ENCODE measurements at regions not wholly inside any gene's neighbourhood (a gene's known extent, or its start where the extent isn't known, plus 50 kb on each side); places are given as distances from the start of the nearest gene placed in this dataset.

DNA sequence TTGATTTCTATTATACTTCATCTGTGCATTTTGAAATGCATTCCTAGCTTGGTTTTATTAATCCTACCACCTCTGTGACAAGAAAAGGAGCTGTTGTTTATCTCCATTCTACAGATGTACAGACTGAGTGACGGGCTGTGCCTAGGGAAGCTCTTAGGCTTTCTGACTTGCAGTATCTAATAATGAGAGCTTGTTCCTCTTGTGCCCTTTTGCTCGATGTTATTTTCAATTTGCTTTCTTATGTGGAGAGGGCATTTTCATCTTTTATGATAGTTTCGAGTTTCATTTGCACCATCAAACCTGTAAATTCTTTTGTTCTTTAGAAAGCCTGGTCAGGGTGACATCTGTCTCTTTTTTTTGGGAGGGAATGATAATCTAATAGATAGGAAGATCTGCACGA is 256.5 kb downstream of the C4orf33 start:
- peaks cover 7% of the 10 kb centered on the region for H3K27me3 Mint-ChIP-seq (ENCODE audit: low read depth)
- no peak overlapping the region for H3K27ac Mint-ChIP-seq (ENCODE audit: unreplicated experiment)
- peaks cover 24% of the 10 kb centered on the region for H3K4me1 Mint-ChIP-seq (ENCODE audit: low read depth)
- H3K9me3 Mint-ChIP-seq (ENCODE audit: low read depth) = no peaks in the 10 kb centered on the region
- H3K36me3 Mint-ChIP-seq (ENCODE audit: low read depth) = no peaks in the 10 kb centered on the region
- H3K4me3 Mint-ChIP-seq (ENCODE audit: unreplicated experiment) = no peak overlapping the region
- TF ChIP-seq, protein P1, sequence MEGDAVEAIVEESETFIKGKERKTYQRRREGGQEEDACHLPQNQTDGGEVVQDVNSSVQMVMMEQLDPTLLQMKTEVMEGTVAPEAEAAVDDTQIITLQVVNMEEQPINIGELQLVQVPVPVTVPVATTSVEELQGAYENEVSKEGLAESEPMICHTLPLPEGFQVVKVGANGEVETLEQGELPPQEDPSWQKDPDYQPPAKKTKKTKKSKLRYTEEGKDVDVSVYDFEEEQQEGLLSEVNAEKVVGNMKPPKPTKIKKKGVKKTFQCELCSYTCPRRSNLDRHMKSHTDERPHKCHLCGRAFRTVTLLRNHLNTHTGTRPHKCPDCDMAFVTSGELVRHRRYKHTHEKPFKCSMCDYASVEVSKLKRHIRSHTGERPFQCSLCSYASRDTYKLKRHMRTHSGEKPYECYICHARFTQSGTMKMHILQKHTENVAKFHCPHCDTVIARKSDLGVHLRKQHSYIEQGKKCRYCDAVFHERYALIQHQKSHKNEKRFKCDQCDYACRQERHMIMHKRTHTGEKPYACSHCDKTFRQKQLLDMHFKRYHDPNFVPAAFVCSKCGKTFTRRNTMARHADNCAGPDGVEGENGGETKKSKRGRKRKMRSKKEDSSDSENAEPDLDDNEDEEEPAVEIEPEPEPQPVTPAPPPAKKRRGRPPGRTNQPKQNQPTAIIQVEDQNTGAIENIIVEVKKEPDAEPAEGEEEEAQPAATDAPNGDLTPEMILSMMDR (IDR thresholded peaks at IDR 0.05) = no peak
- no peak for DNase-seq (ENCODE audit: low spot score)

DNA sequence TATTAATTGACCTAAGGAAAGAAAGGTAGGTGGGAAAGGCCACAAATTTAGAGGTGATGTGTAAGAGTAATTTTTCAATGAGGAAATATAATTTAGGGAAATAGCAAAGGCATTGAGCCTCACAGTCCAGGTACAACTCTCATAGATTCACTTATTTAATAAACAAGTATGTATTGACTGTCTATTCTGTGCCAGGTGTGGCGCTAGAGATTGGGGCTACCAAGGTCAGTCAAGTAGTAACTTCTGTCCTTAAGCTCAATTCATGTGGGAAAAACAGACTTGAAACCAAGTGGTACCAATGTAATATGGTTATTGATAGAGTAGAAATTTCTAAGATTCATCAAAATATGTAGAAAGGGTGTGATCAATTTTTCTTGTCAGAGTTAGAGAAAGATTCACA is 257.5 kb downstream of the C4orf33 start:
- H3K4me1 Mint-ChIP-seq (ENCODE audit: low read depth) = peaks cover 34% of the 10 kb centered on the region
- no peaks in the 10 kb centered on the region for H3K36me3 Mint-ChIP-seq (ENCODE audit: low read depth)
- H3K9me3 Mint-ChIP-seq (ENCODE audit: low read depth) = no peaks in the 10 kb centered on the region
- no peak for DNase-seq (ENCODE audit: low spot score)
- no peak overlapping the region for H3K4me3 Mint-ChIP-seq (ENCODE audit: unreplicated experiment)
- peaks cover 7% of the 10 kb centered on the region for H3K27me3 Mint-ChIP-seq (ENCODE audit: low read depth)
- TF ChIP-seq, protein P1 (IDR thresholded peaks at IDR 0.05) = no peak
- H3K27ac Mint-ChIP-seq (ENCODE audit: unreplicated experiment) = no peak overlapping the region

DNA sequence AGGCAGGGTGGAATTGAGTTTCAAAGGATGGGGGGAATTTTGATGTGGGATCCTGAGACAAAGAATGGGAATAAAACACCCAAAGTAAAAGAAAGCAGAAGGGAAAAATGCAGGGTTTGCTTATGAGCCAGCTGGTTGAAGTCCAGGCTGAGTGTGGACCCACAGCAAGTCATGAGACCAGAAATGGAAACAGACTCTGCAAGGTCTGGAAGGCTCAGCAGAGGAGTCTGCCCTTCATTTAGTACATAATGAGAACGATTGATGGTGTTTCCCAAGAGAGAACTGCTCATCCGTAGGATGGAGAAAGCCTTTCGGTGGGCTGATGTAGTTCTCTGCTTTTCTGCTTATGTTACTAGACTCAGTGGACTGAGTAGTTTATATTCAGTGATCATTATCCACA is 259.1 kb downstream of the C4orf33 start:
- Mint-ChIP-seq H3K9me3 (ENCODE audit: low read depth) (no peaks in the 10 kb centered on the region), H3K27me3 (ENCODE audit: low read depth) (peaks cover 3% of the 10 kb centered on the region), H3K4me1 (ENCODE audit: low read depth) (peaks cover 42% of the 10 kb centered on the region), H3K36me3 (ENCODE audit: low read depth) (no peaks in the 10 kb centered on the region), H3K4me3 (ENCODE audit: unreplicated experiment) (no peak overlapping the region), H3K27ac (ENCODE audit: unreplicated experiment) (peak overlapping the region; percentile 38)
- TF ChIP-seq, protein P1 (IDR thresholded peaks at IDR 0.05) = no peak
- DNase-seq (ENCODE audit: low spot score) = no peak

DNA sequence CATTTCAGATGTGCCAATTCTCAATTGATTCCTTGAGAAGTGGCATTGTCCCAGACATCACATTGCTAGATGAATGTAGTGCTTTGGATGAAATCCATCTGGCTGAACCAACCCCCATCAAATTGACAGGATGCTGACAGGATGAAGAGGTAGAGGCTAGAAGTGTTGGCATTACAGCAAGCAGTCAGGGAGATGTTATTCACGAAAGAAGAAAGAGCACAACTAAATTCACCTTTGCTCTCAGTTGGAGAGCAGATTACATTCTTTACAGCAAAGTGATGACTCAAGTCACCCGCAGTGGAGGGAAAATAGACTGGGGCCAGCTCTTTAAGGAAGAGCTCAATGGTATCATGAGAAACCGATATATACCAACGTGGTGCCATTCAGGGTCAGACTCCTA is 259.6 kb downstream of the C4orf33 start:
- peak overlapping the region; percentile 41 for H3K27ac Mint-ChIP-seq (ENCODE audit: unreplicated experiment)
- no peak for DNase-seq (ENCODE audit: low spot score)
- no peaks in the 10 kb centered on the region for H3K9me3 Mint-ChIP-seq (ENCODE audit: low read depth)
- H3K27me3 Mint-ChIP-seq (ENCODE audit: low read depth) = no peaks in the 10 kb centered on the region
- H3K4me1 Mint-ChIP-seq (ENCODE audit: low read depth) = peaks cover 42% of the 10 kb centered on the region
- H3K36me3 Mint-ChIP-seq (ENCODE audit: low read depth) = no peaks in the 10 kb centered on the region
- TF ChIP-seq, protein P1 (IDR thresholded peaks at IDR 0.05) = no peak
- H3K4me3 Mint-ChIP-seq (ENCODE audit: unreplicated experiment) = no peak overlapping the region

DNA sequence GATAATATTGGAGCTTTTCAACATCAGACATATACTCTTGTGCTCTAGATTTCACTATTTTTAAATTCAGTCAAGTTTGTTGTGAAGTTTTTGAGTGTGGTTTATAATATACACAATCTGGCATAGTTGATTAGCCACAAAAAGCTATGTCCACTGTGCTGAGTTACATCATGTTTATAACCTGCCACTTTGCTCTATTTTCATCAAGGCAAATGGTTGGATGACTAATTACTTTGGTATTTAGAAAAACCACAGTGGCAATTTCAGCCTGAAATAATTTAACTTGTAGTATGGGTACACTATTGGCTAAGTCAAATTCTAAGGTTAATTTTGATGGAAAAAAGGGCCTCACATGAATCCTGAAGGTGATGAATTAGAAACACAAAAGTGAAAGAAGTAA is 262.6 kb downstream of the C4orf33 start:
- no peak for DNase-seq (ENCODE audit: low spot score)
- TF ChIP-seq, protein P1 (IDR thresholded peaks at IDR 0.05) = no peak
- Mint-ChIP-seq H3K4me3 (ENCODE audit: unreplicated experiment) (no peak overlapping the region), H3K27me3 (ENCODE audit: low read depth) (no peaks in the 10 kb centered on the region), H3K4me1 (ENCODE audit: low read depth) (peaks cover 50% of the 10 kb centered on the region), H3K36me3 (ENCODE audit: low read depth) (peaks cover 2% of the 10 kb centered on the region), H3K9me3 (ENCODE audit: low read depth) (peaks cover 2% of the 10 kb centered on the region), H3K27ac (ENCODE audit: unreplicated experiment) (no peak overlapping the region)

Data from chondrocyte (in vitro differentiated cells).